Uterus (tissue), 3 donors: ENCODE measurements at regions not wholly inside any gene's neighbourhood (a gene's known extent, or its start where the extent isn't known, plus 50 kb on each side); places are given as distances from the start of the nearest gene placed in this dataset.

Source experiments
- DNase-seq, 2 donors: peaks; one replicate each; pipeline ENCODE4 v3.0.0-alpha.2; 2019 to 2020
- H3K27ac ChIP-seq, 2 donors: fragments of 200-600 bp; sonication (generic); 1 replicate in 1 of 2; 2 replicates in 1 of 2; pipeline ENCODE4 v1.5.1; 2016 to 2018
- H3K27me3 ChIP-seq, 2 donors: fragments of 200-600 bp; sonication (generic); one replicate each; pipeline ENCODE4 v1.5.1; 2018 to 2019; ENCODE audit warnings: control low read depth in 1 of 2
- H3K36me3 ChIP-seq, 2 donors: fragments of 200-600 bp; sonication (generic); one replicate each; pipeline ENCODE4 v1.5.1; 2019; ENCODE audit warnings: control low read depth in 1 of 2
- H3K4me1 ChIP-seq, 2 donors: fragments of 200-600 bp; sonication (generic); one replicate each; pipeline ENCODE4 v1.5.1; 2018 to 2019; ENCODE audit warnings: control low read depth in 1 of 2
- H3K4me3 ChIP-seq, 2 donors: fragments of 200-600 bp; sonication (generic); 1 replicate in 1 of 2; 2 replicates in 1 of 2; pipeline ENCODE4 v1.5.1; 2018 to 2019; ENCODE audit warnings: mild to moderate bottlenecking in 1 of 2
- H3K9me3 ChIP-seq, 2 donors: fragments of 200-600 bp; sonication (generic); one replicate each; pipeline ENCODE4 v1.5.1; 2019; ENCODE audit warnings: control low read depth in 1 of 2
- CTCF ChIP-seq, 4 experiments: fragments of 200-600 bp in 2 of 4; fragments of 450-650 bp in 2 of 4; sonication (generic) in 2 of 4; IDR thresholded peaks; one replicate each; pipeline ENCODE4 v1.5.1; 2016 to 2019; ENCODE audit warnings: antibody characterized with exemption in 4 of 4, mild to moderate bottlenecking in 2 of 4, moderate library complexity in 1 of 4
- POLR2A ChIP-seq, 2 donors: fragments of 450-650 bp; IDR thresholded peaks; one replicate each; pipeline ENCODE4 v1.6.1; 2016; ENCODE audit warnings: antibody characterized with exemption in 2 of 2, mild to moderate bottlenecking in 1 of 2, moderate library complexity in 1 of 2
- intact Hi-C: fragments of 100-400 bp; cut with DNase I; formaldehyde crosslinking; loops from one replicate; pipeline ENCODE4 v1.15.1; 2023; ENCODE audit warnings: low total_unique reads
- donor health status: DM: yes; HTN: yes; CAD: no.

- H3K4me1 ChIP-seq, result no peaks in the 10 kb centered on the region
- no peaks in the 10 kb centered on the region for H3K27me3 ChIP-seq
- no peaks in the 10 kb centered on the region for H3K9me3 ChIP-seq
- H3K4me3 ChIP-seq, result no peak overlapping the region
- intact Hi-C loops, result no loop called here
- no peak overlapping the region for H3K27ac ChIP-seq
- no peaks in the 10 kb centered on the region for H3K36me3 ChIP-seq
- TF ChIP-seq CTCF (IDR thresholded peaks at IDR 0.05), result no peak
- no peak for TF ChIP-seq POLR2A (IDR thresholded peaks at IDR 0.05)
- no peak for DNase-seq
Observed at GRCh38 chr1:98032958-98033357, 112.1 kb upstream of the DPYD start.

DNA sequence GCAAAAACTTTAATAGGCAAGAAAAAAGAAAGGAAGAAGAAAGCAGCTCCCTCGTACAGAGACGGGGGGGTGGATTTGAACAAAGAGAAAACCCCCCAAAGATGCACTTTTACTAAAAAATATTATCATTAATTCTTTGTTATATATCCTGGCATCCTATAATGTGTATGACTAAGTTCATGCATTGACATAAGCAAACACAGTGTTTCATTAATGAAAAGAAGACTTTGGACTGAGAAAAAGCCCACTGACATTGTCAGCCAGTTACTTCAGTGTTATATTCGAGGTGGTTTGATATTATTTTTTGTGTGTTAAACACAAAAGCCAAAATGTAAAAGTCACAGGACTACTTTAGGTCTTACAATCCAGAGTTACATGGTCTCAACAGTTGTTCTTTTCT is 110.1 kb upstream of the DPYD start:
- no peak overlapping the region for H3K4me3 ChIP-seq
- intact Hi-C loops, result no loop called here
- no peaks in the 10 kb centered on the region for H3K4me1 ChIP-seq
- H3K9me3 ChIP-seq, result no peaks in the 10 kb centered on the region
- no peaks in the 10 kb centered on the region for H3K27me3 ChIP-seq
- no peak overlapping the region for H3K27ac ChIP-seq
- no peak for DNase-seq
- TF ChIP-seq CTCF (IDR thresholded peaks at IDR 0.05) (no peak), POLR2A (IDR thresholded peaks at IDR 0.05) (no peak)
- no peaks in the 10 kb centered on the region for H3K36me3 ChIP-seq

- H3K4me1 ChIP-seq, result no peaks in the 10 kb centered on the region
- no peak overlapping the region for H3K27ac ChIP-seq
- no peaks in the 10 kb centered on the region for H3K9me3 ChIP-seq
- no peaks in the 10 kb centered on the region for H3K27me3 ChIP-seq
- H3K36me3 ChIP-seq, result no peaks in the 10 kb centered on the region
- DNase-seq, result no peak
- intact Hi-C loops, result no loop called here
- no peak overlapping the region for H3K4me3 ChIP-seq
- TF ChIP-seq CTCF (IDR thresholded peaks at IDR 0.05) (no peak), POLR2A (IDR thresholded peaks at IDR 0.05) (no peak)
Observed at GRCh38 chr1:98030483-98030882, 109.6 kb upstream of the DPYD start.

- Histone ChIP-seq H3K27ac (no peak overlapping the region), H3K4me1 (no peaks in the 10 kb centered on the region), H3K27me3 (no peaks in the 10 kb centered on the region), H3K4me3 (no peak overlapping the region), H3K9me3 (no peaks in the 10 kb centered on the region), H3K36me3 (no peaks in the 10 kb centered on the region)
- intact Hi-C loops, result no loop called here
- no peak for TF ChIP-seq CTCF (IDR thresholded peaks at IDR 0.05)
- TF ChIP-seq POLR2A (IDR thresholded peaks at IDR 0.05), result no peak
- DNase-seq, result no peak
Observed at GRCh38 chr1:98028800-98029199, 108.0 kb upstream of the DPYD start.

DNA sequence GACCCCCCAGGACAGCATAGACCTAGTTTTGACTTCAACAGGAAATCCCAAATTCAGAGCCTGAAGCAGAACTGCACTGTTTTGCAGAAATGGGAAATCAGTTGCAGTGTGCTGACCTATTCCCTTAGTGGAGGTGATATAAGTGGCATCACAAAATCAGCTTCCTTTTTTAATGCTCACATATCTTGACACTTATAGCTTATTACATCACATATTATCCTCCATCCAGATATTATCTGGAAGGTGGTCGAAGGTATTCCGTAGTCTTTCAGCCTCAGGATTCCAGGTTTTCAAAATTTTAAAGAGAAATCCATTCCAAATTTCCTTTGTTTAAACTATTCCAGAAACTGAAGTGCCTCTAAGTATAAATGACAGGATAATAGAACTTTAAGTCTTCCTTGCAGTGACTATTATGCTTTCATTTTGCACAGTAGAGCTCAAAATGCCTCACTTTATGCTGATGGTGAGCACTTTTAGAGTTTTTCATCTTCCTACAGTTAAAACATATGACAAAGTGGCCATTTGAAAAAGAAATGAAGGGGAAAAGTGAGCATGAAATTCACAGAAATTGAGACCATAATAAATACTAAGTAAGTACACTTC is 106.4 kb upstream of the DPYD start:
- intact Hi-C loops, result no loop called here
- H3K4me1 ChIP-seq, result no peaks in the 10 kb centered on the region

More for the DNA sequence above, 106.4 kb upstream of the DPYD start:
- Histone ChIP-seq H3K27ac (no peak overlapping the region), H3K36me3 (no peaks in the 10 kb centered on the region), H3K4me3 (no peak overlapping the region), H3K27me3 (no peaks in the 10 kb centered on the region), H3K9me3 (no peaks in the 10 kb centered on the region)
- no peak for DNase-seq
- no peak for TF ChIP-seq CTCF (IDR thresholded peaks at IDR 0.05)
- TF ChIP-seq POLR2A (IDR thresholded peaks at IDR 0.05), result no peak
